ENCODE measurements at regions not wholly inside any gene's neighbourhood (a gene's known extent, or its start where the extent isn't known, plus 50 kb on each side); places are given as distances from the start of the nearest gene placed in this dataset.

- H3K4me3 ChIP-seq (ENCODE audit: extremely low read depth in 1 of 4, insufficient read depth in 2 of 4, low read depth in 3 of 4, low read length in 4 of 4): no peak overlapping the region
- no peak overlapping the region for H3K14ac ChIP-seq (ENCODE audit: insufficient read length)
- no peak overlapping the region for H2BK120ac ChIP-seq (replicated peaks; ENCODE audit: low read depth, low read length)
- no peak for FAIRE-seq
- no peaks in the 10 kb centered on the region for H3K27me3 ChIP-seq (replicated peaks in 1 of 4; ENCODE audit: control insufficient read depth in 3 of 4, extremely low read depth in 1 of 4, insufficient read depth in 3 of 4, low read length in 3 of 4)
- H2BK15ac ChIP-seq (ENCODE audit: low read length): no peak overlapping the region
- no peak overlapping the region for H4K91ac ChIP-seq (replicated peaks; ENCODE audit: insufficient read length, low read length)
- H3K9ac ChIP-seq (replicated peaks in 1 of 4; ENCODE audit: extremely low read depth in 1 of 4, low read depth in 3 of 4, low read length in 3 of 4): no peak overlapping the region
- H3K9me3 ChIP-seq (ENCODE audit: insufficient read depth in 2 of 2, low read depth in 1 of 2, low read length in 1 of 2): no peaks in the 10 kb centered on the region
- H3K56ac ChIP-seq (replicated peaks; ENCODE audit: insufficient read length, low read depth, low read length): no peak overlapping the region
- no peak overlapping the region for H4K5ac ChIP-seq (ENCODE audit: insufficient read length, low read depth, low read length)
- 82% methylated on average over 4 of the region's 4 CpGs; no CpG with 5 or more reads in 1 of the 2 experiments for WGBS, 2 experiments (ENCODE audit: extremely low coverage in 1 of 2, insufficient coverage in 1 of 2, insufficient read length in 1 of 2, insufficient replicate concordance in 2 of 2, low coverage in 1 of 2, low lambda C conversion rate in 2 of 2, missing lambda C conversion rate in 1 of 2)
- no peaks in the 10 kb centered on the region for H3K4me1 ChIP-seq (replicated peaks in 1 of 4; ENCODE audit: control insufficient read depth in 3 of 4, insufficient read depth in 4 of 4, low read length in 3 of 4)
- H4K20me1 ChIP-seq (replicated peaks in 1 of 2; ENCODE audit: control insufficient read depth in 1 of 2, insufficient read depth in 2 of 2, low read length in 2 of 2): no peaks in the 10 kb centered on the region
- ChIA-PET CTCF (ENCODE audit: partially characterized antibody) (interaction anchor here (1.0 kb wide), 1 partner anchor 14 kb away, joined by 4 read pairs; no protein-coding TSS in a partner anchor), POLR2A (ENCODE audit: partially characterized antibody) (no interaction called here)
- H3K23ac ChIP-seq (ENCODE audit: insufficient read length): no peak overlapping the region
- H2AK5ac ChIP-seq (ENCODE audit: low read depth, low read length): no peak overlapping the region
- no peak overlapping the region for H3K4ac ChIP-seq (replicated peaks; ENCODE audit: insufficient read length, low read depth, low read length)
- no peak overlapping the region for H2AFZ ChIP-seq (ENCODE audit: low read length)
- no peak for DNase-seq (ENCODE audit: low read depth in 1 of 2, low spot score in 2 of 2)
- H3K18ac ChIP-seq (ENCODE audit: extremely low read depth, low read length): no peak overlapping the region
- H3K79me1 ChIP-seq (ENCODE audit: low read depth, low read length): no peaks in the 10 kb centered on the region
- H3K36me3 ChIP-seq (ENCODE audit: control insufficient read depth in 2 of 4, insufficient read depth in 4 of 4, low read length in 3 of 4): no peaks in the 10 kb centered on the region
- no peaks in the 10 kb centered on the region for H3K23me2 ChIP-seq (ENCODE audit: low read depth, low read length)
- no peak overlapping the region for H2BK5ac ChIP-seq (ENCODE audit: low read depth, low read length)
- H2BK12ac ChIP-seq (ENCODE audit: low read depth, low read length): no peak overlapping the region
- H3K27ac ChIP-seq (ENCODE audit: low read depth, low read length): no peak overlapping the region
- no peak overlapping the region for H2BK20ac ChIP-seq (ENCODE audit: low read length)
- H4K8ac ChIP-seq (ENCODE audit: extremely low read depth, insufficient read depth, low read length): no peak overlapping the region
- H3K4me2 ChIP-seq (ENCODE audit: insufficient read depth in 1 of 2, low read depth in 2 of 2, low read length in 2 of 2): no peak overlapping the region
- H3K79me2 ChIP-seq (ENCODE audit: control insufficient read depth in 1 of 2, insufficient read depth in 2 of 2, low read length in 2 of 2): no peaks in the 10 kb centered on the region
- TF ChIP-seq HDAC6 (IDR thresholded peaks at IDR 0.05; ENCODE audit: low read depth, low read length) (no peak), KDM4A (IDR thresholded peaks at IDR 0.05; ENCODE audit: low read depth, low read length, severe bottlenecking) (no peak), NRF1 (IDR thresholded peaks at IDR 0.05; ENCODE audit: low read depth, low read length) (no peak), POLR2A (IDR thresholded peaks at IDR 0.05; ENCODE audit: control extremely low read depth in 1 of 2, low read depth in 2 of 2, low read length in 2 of 2) (no peak), EP300 (IDR thresholded peaks at IDR 0.05; ENCODE audit: borderline replicate concordance in 1 of 2, low read depth in 2 of 2, low read length in 2 of 2) (no peak), EGR1 (IDR thresholded peaks at IDR 0.05; ENCODE audit: borderline replicate concordance, low read depth, low read length) (no peak), EZH2 (IDR thresholded peaks at IDR 0.05; ENCODE audit: low read depth, low read length, severe bottlenecking) (no peak), NANOG (IDR thresholded peaks at IDR 0.05; ENCODE audit: insufficient read depth, low read depth, low read length, poor library complexity, severe bottlenecking) (no peak), GTF2F1 (IDR thresholded peaks at IDR 0.05; ENCODE audit: borderline replicate concordance, low read depth, low read length) (no peak), BRCA1 (IDR thresholded peaks at IDR 0.05; ENCODE audit: low read depth, low read length) (no peak), BCL11A (IDR thresholded peaks at IDR 0.05; ENCODE audit: low read depth in 2 of 2, low read length in 2 of 2) (no peak), SP2 (IDR thresholded peaks at IDR 0.05; ENCODE audit: low read length) (no peak), SIX5 (IDR thresholded peaks at IDR 0.05; ENCODE audit: low read depth, low read length) (no peak), FOSL1 (IDR thresholded peaks at IDR 0.05; ENCODE audit: insufficient read depth, low read depth, low read length) (no peak), SUZ12 (IDR thresholded peaks at IDR 0.05; ENCODE audit: low read length) (no peak), TAF1 (IDR thresholded peaks at IDR 0.05; ENCODE audit: low read depth, low read length) (no peak)
Measured at GRCh38 chr3:3531476-3531875, 267.8 kb upstream of the LRRN1 start.

Measured in H1 (cell line).